ENCODE measurements at regions not wholly inside any gene's neighbourhood (a gene's known extent, or its start where the extent isn't known, plus 50 kb on each side); places are given as distances from the start of the nearest gene placed in this dataset.

DNA sequence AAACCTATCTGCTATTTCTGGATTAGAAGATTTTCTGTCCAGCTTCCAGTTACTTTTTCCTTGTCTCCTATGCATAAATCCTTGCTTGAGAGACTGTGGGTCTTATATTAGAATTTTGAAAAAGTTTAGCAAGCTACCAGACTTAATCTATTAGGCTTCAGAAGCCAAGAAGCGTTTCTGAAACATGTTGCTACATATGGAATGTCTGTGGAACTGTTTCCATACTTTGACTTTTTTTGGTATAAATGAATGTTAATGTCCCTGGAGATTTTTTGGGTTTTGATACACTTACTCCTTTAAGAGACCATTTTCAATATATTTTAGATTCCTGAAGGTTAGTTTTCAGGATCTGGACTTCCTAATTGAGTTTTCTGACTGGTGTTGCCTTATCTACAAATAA, 191.4 kb upstream of the SGCD start:
- no peaks in the 10 kb centered on the region for H3K36me3 ChIP-seq (ENCODE audit: low read depth)
- intact Hi-C loops (cut with DNase I, micrococcal nuclease): no loop called here
- ATAC-seq (no peak), DNase-seq (no peak)
- TF ChIP-seq, protein P1, sequence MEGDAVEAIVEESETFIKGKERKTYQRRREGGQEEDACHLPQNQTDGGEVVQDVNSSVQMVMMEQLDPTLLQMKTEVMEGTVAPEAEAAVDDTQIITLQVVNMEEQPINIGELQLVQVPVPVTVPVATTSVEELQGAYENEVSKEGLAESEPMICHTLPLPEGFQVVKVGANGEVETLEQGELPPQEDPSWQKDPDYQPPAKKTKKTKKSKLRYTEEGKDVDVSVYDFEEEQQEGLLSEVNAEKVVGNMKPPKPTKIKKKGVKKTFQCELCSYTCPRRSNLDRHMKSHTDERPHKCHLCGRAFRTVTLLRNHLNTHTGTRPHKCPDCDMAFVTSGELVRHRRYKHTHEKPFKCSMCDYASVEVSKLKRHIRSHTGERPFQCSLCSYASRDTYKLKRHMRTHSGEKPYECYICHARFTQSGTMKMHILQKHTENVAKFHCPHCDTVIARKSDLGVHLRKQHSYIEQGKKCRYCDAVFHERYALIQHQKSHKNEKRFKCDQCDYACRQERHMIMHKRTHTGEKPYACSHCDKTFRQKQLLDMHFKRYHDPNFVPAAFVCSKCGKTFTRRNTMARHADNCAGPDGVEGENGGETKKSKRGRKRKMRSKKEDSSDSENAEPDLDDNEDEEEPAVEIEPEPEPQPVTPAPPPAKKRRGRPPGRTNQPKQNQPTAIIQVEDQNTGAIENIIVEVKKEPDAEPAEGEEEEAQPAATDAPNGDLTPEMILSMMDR (IDR thresholded peaks at IDR 0.05): no peak
- no peak overlapping the region for H3K4me3 ChIP-seq
- no peaks in the 10 kb centered on the region for H3K9me3 ChIP-seq
- H3K4me1 ChIP-seq (ENCODE audit: low read depth): no peaks in the 10 kb centered on the region

DNA sequence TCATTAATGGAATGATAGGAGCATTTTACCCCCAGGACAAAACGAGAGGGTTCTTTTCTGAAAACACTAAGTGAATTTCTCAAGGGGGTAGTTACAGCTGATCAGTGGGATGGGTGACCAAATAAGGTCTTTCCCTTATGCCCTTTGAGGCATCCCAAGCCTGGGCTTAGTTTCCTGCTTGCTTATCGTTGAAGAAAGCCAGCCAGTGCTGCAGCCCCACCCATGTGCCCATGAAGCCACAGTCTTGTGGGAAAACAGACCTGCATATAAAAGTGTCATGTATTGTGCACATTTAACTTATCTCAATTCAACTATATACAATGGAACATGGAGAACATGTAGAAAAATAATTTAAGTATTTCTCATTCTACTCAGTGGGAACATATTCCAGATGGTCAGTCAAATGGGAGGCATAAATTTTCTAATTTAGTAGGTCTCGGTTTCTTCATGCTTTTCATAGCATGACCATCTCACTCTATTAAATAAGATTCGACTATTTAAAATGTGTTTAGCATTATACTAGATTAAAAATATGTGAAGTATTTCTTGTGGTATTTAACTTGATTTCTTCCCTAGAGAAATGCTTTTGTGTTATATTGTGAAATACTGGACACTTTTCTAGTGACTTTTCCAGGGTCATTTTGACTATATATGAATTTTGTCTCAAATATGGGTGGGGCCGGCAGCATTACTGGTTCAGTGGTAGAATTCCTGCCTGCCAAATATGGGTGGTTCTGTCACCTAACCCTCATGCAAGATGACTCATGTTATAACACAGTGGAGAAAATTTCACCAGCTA, 189.7 kb upstream of the SGCD start:
- no peak for ATAC-seq
- intact Hi-C loops (cut with DNase I, micrococcal nuclease): no loop called here
- no peaks in the 10 kb centered on the region for H3K36me3 ChIP-seq (ENCODE audit: low read depth)
- TF ChIP-seq, protein P1 (IDR thresholded peaks at IDR 0.05): no peak
- no peaks in the 10 kb centered on the region for H3K9me3 ChIP-seq
- DNase-seq: no peak
- no peak overlapping the region for H3K4me3 ChIP-seq
- H3K4me1 ChIP-seq (ENCODE audit: low read depth): no peaks in the 10 kb centered on the region

DNA sequence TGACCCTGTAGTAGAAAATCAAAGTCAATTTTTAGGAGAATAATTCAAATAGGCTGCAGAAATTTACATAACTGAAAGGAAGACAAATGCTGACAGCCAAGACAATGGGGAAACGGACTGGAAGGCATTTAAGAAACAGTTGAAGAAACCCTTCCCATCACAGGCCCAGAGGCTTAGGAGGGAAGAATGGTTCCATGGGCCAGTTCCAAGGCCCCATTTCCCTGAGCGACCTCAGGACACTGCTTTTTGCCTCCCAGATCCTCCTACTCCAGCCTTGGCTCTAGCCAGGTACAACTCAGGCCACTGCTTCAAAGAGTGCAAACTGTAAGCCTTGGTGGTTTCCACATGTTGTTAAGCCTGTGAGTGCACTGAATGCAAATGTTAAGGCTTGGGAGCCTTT, 184.1 kb upstream of the SGCD start:
- Histone ChIP-seq H3K36me3 (ENCODE audit: low read depth) (no peaks in the 10 kb centered on the region), H3K9me3 (peaks cover 4% of the 10 kb centered on the region), H3K4me1 (ENCODE audit: low read depth) (no peaks in the 10 kb centered on the region), H3K4me3 (no peak overlapping the region)
- DNase-seq (no peak), ATAC-seq (no peak)
- intact Hi-C loops (cut with DNase I, micrococcal nuclease): no loop called here
- TF ChIP-seq, protein P1 (IDR thresholded peaks at IDR 0.05): no peak

DNA sequence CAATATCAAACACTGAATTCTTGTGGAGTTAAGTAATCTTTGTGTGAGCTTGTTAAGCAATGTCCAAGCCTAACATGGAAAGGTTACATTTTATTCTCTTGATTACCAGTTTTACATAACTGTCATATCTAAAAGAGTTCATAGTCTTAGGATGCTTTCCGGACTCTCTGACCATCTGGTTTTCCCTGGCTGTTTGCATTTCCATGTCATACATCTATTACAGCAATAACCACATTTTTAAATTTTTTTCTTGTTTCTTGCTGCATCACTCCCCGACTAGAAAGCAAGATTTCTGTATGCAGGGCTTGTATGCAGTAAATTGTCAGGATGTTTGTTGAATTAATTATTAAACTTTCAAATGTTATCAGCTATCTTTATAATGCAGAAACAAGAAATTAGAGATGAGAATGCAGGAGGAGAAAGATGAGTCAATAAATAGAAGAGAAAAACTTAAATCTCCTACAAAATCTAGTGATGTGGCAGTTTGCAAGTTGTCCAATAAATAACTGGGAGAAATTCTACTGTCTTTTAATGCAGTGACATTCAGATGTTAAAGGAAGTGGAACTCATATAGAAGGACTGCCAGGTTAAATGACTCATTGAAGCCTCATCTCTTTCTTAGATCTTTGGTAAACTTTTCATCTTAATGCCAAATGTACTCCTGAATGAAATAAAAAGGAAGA, 179.6 kb upstream of the SGCD start:
- Histone ChIP-seq H3K36me3 (ENCODE audit: low read depth) (no peaks in the 10 kb centered on the region), H3K9me3 (peaks cover 4% of the 10 kb centered on the region), H3K4me3 (no peak overlapping the region), H3K4me1 (ENCODE audit: low read depth) (no peaks in the 10 kb centered on the region)
- no peak for DNase-seq
- intact Hi-C loops (cut with DNase I, micrococcal nuclease): no loop called here
- ATAC-seq: no peak
- TF ChIP-seq, protein P1 (IDR thresholded peaks at IDR 0.05): no peak

DNA sequence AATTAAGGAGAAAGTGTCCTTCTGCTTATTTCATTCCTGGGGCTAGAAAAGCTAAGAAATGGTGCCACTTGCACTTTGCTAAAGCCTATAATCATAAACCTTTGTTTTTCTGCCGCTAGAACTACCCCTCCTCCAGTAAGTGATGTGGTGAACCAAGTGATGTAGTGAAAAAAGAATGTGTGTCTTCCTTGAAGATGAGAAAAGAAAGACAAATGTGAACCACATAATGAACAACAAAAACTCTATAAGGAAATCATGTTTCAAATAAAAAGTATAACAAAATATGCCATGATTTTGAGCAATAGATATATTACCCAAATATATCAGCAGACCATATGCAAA, 179.0 kb upstream of the SGCD start:
- ATAC-seq: no peak

More for the DNA sequence above, 179.0 kb upstream of the SGCD start:
- intact Hi-C loops (cut with DNase I, micrococcal nuclease): no loop called here
- TF ChIP-seq, protein P1 (IDR thresholded peaks at IDR 0.05): no peak
- Histone ChIP-seq H3K4me3 (no peak overlapping the region), H3K36me3 (ENCODE audit: low read depth) (no peaks in the 10 kb centered on the region), H3K9me3 (peaks cover under 1% of the 10 kb centered on the region), H3K4me1 (ENCODE audit: low read depth) (no peaks in the 10 kb centered on the region)
- no peak for DNase-seq

Data from mucosa of descending colon (tissue), 3 donors.